ENCODE measurements at regions not wholly inside any gene's neighbourhood (a gene's known extent, or its start where the extent isn't known, plus 50 kb on each side); places are given as distances from the start of the nearest gene placed in this dataset.

GRCh38 chr2:34340307-34340706 is 741.2 kb upstream of the FAM98A start:
- no peaks in the 10 kb centered on the region for H3K9me3 ChIP-seq (ENCODE audit: insufficient read depth, low read depth, low read length)
- DNase-seq (ENCODE audit: low read depth) (no peak), FAIRE-seq (no peak)
- Mint-ChIP-seq H3K9me3 (ENCODE audit: unreplicated experiment) (no peaks in the 10 kb centered on the region), H3K4me3 (ENCODE audit: unreplicated experiment) (no peak overlapping the region), H3K27ac (ENCODE audit: unreplicated experiment) (no peak overlapping the region), H3K36me3 (ENCODE audit: low read depth, unreplicated experiment) (no peaks in the 10 kb centered on the region), H3K4me1 (ENCODE audit: low read depth, unreplicated experiment) (peaks cover 2% of the 10 kb centered on the region), H3K27me3 (ENCODE audit: low read depth, unreplicated experiment) (no peaks in the 10 kb centered on the region)
- no peak overlapping the region for H3K27ac ChIP-seq (ENCODE audit: low read depth, low read length)
- no peaks in the 10 kb centered on the region for H3K27me3 ChIP-seq (ENCODE audit: insufficient read depth, low read length)
- H3K4me1 ChIP-seq (ENCODE audit: insufficient read depth, low read length): no peaks in the 10 kb centered on the region
- no peaks in the 10 kb centered on the region for H4K20me1 ChIP-seq (ENCODE audit: insufficient read depth, low read length)
- H3K9ac ChIP-seq (ENCODE audit: low read length): no peak overlapping the region
- no peak overlapping the region for H3K4me2 ChIP-seq (ENCODE audit: low read length)
- no peaks in the 10 kb centered on the region for H3K36me3 ChIP-seq (ENCODE audit: insufficient read depth, low read length)
- H3K79me2 ChIP-seq (ENCODE audit: insufficient read depth, low read length): no peaks in the 10 kb centered on the region
- H2AFZ ChIP-seq (ENCODE audit: low read depth, low read length): no peak overlapping the region
- H3K4me3 ChIP-seq (ENCODE audit: insufficient read depth, low read depth, low read length): no peak overlapping the region
- TF ChIP-seq EZH2 (IDR thresholded peaks at IDR 0.05; ENCODE audit: insufficient read depth, low read length): no peak
- TF ChIP-seq CTCF (IDR thresholded peaks at IDR 0.05; ENCODE audit: insufficient read depth, low read depth, low read length): no peak

GRCh38 chr2:34337735-34338134 is 738.6 kb upstream of the FAM98A start:
- Mint-ChIP-seq H3K27ac (ENCODE audit: unreplicated experiment) (no peak overlapping the region), H3K9me3 (ENCODE audit: unreplicated experiment) (no peaks in the 10 kb centered on the region), H3K27me3 (ENCODE audit: low read depth, unreplicated experiment) (no peaks in the 10 kb centered on the region), H3K4me3 (ENCODE audit: unreplicated experiment) (no peak overlapping the region), H3K36me3 (ENCODE audit: low read depth, unreplicated experiment) (no peaks in the 10 kb centered on the region), H3K4me1 (ENCODE audit: low read depth, unreplicated experiment) (peaks cover 2% of the 10 kb centered on the region)
- no peak for TF ChIP-seq CTCF (IDR thresholded peaks at IDR 0.05; ENCODE audit: insufficient read depth, low read depth, low read length)
- TF ChIP-seq EZH2 (IDR thresholded peaks at IDR 0.05; ENCODE audit: insufficient read depth, low read length): no peak
- no peak for DNase-seq (ENCODE audit: low read depth)
- no peaks in the 10 kb centered on the region for H3K36me3 ChIP-seq (ENCODE audit: insufficient read depth, low read length)
- H4K20me1 ChIP-seq (ENCODE audit: insufficient read depth, low read length): no peaks in the 10 kb centered on the region
- no peaks in the 10 kb centered on the region for H3K27me3 ChIP-seq (ENCODE audit: insufficient read depth, low read length)
- H3K4me2 ChIP-seq (ENCODE audit: low read length): no peak overlapping the region
- H3K79me2 ChIP-seq (ENCODE audit: insufficient read depth, low read length): no peaks in the 10 kb centered on the region
- H3K9ac ChIP-seq (ENCODE audit: low read length): no peak overlapping the region
- H3K9me3 ChIP-seq (ENCODE audit: insufficient read depth, low read depth, low read length): no peaks in the 10 kb centered on the region
- no peaks in the 10 kb centered on the region for H3K4me1 ChIP-seq (ENCODE audit: insufficient read depth, low read length)
- no peak overlapping the region for H2AFZ ChIP-seq (ENCODE audit: low read depth, low read length)
- H3K27ac ChIP-seq (ENCODE audit: low read depth, low read length): no peak overlapping the region
- no peak overlapping the region for H3K4me3 ChIP-seq (ENCODE audit: insufficient read depth, low read depth, low read length)
- FAIRE-seq: no peak

- no peak overlapping the region for H2AFZ ChIP-seq (ENCODE audit: low read depth, low read length)
- Mint-ChIP-seq H3K4me1 (ENCODE audit: low read depth, unreplicated experiment) (no peaks in the 10 kb centered on the region), H3K27me3 (ENCODE audit: low read depth, unreplicated experiment) (no peaks in the 10 kb centered on the region), H3K9me3 (ENCODE audit: unreplicated experiment) (no peaks in the 10 kb centered on the region), H3K36me3 (ENCODE audit: low read depth, unreplicated experiment) (no peaks in the 10 kb centered on the region), H3K4me3 (ENCODE audit: unreplicated experiment) (no peak overlapping the region), H3K27ac (ENCODE audit: unreplicated experiment) (peak overlapping the region; percentile 50)
- no peaks in the 10 kb centered on the region for H3K27me3 ChIP-seq (ENCODE audit: insufficient read depth, low read length)
- FAIRE-seq: no peak
- no peak overlapping the region for H3K27ac ChIP-seq (ENCODE audit: low read depth, low read length)
- no peaks in the 10 kb centered on the region for H3K36me3 ChIP-seq (ENCODE audit: insufficient read depth, low read length)
- DNase-seq (ENCODE audit: low read depth): no peak
- H4K20me1 ChIP-seq (ENCODE audit: insufficient read depth, low read length): no peaks in the 10 kb centered on the region
- no peaks in the 10 kb centered on the region for H3K79me2 ChIP-seq (ENCODE audit: insufficient read depth, low read length)
- H3K4me3 ChIP-seq (ENCODE audit: insufficient read depth, low read depth, low read length): no peak overlapping the region
- no peaks in the 10 kb centered on the region for H3K9me3 ChIP-seq (ENCODE audit: insufficient read depth, low read depth, low read length)
- no peak overlapping the region for H3K4me2 ChIP-seq (ENCODE audit: low read length)
- H3K9ac ChIP-seq (ENCODE audit: low read length): no peak overlapping the region
- no peaks in the 10 kb centered on the region for H3K4me1 ChIP-seq (ENCODE audit: insufficient read depth, low read length)
- no peak for TF ChIP-seq CTCF (IDR thresholded peaks at IDR 0.05; ENCODE audit: insufficient read depth, low read depth, low read length)
- no peak for TF ChIP-seq EZH2 (IDR thresholded peaks at IDR 0.05; ENCODE audit: insufficient read depth, low read length)
Observed at GRCh38 chr2:34332813-34333212, 733.7 kb upstream of the FAM98A start.
